MG63 (cell line): ENCODE measurements at regions not wholly inside any gene's neighbourhood (a gene's known extent, or its start where the extent isn't known, plus 50 kb on each side); places are given as distances from the start of the nearest gene placed in this dataset.
"Not testable (repeated sequence)": the region's sequence is repeated elsewhere in the genome, so short reads cannot be mapped to it uniquely, and the experiment has no call there.

Source experiments
- DNase-seq: peaks from one replicate; pipeline ENCODE4 v3.0.0-alpha.2; 2020
- H3K27me3 ChIP-seq: fragments of 250-450 bp; sonication (Bioruptor Pico); 2 replicates; pipeline ENCODE4 v1.5.1; 2020; ENCODE audit warnings: mild to moderate bottlenecking, moderate library complexity
- H3K36me3 ChIP-seq: fragments of 250-450 bp; sonication (Bioruptor Pico); 2 replicates; pipeline ENCODE4 v1.5.1; 2020; ENCODE audit warnings: mild to moderate bottlenecking, moderate library complexity
- H3K4me3 ChIP-seq: fragments of 250-450 bp; sonication (Bioruptor Pico); 2 replicates; pipeline ENCODE4 v1.5.1; 2020; ENCODE audit warnings: mild to moderate bottlenecking, moderate library complexity
- H3K9me3 ChIP-seq: fragments of 250-450 bp; sonication (Bioruptor Pico); 2 replicates; pipeline ENCODE4 v1.5.1; 2020; ENCODE audit warnings: mild to moderate bottlenecking, moderate library complexity

GRCh38 chr4:107562316-107562715 is 157.7 kb downstream of the PAPSS1 start:
- Histone ChIP-seq H3K9me3 (no peaks in the 10 kb centered on the region), H3K4me3 (no peak overlapping the region), H3K27me3 (no peaks in the 10 kb centered on the region), H3K36me3 (no peaks in the 10 kb centered on the region)
- DNase-seq, result no peak

DNA sequence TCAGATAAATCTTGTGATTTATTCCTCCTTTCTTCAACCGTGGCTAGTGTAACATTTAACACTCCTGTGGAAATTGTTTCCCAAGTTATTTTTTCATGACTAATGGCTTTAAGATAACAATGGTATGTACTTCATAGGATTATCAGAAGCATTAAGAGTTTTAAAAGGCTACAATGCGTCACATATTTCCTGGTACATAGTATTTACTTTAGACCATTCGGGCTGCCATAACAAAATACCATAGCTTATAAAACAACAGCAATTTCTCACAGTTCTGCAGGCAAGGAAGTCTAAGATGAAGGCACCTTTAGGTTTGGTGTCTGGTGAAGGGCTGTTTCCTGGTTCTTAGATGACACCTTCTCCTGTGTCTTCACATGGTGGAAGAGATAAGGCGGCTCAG is 158.6 kb downstream of the PAPSS1 start:
- DNase-seq, result no peak
- Histone ChIP-seq H3K9me3 (no peaks in the 10 kb centered on the region), H3K4me3 (no peak overlapping the region), H3K27me3 (no peaks in the 10 kb centered on the region), H3K36me3 (no peaks in the 10 kb centered on the region)

- no peaks in the 10 kb centered on the region for H3K27me3 ChIP-seq
- DNase-seq, result no peak
Measured at GRCh38 chr4:107559653-107560052, 160.4 kb downstream of the PAPSS1 start.

DNA sequence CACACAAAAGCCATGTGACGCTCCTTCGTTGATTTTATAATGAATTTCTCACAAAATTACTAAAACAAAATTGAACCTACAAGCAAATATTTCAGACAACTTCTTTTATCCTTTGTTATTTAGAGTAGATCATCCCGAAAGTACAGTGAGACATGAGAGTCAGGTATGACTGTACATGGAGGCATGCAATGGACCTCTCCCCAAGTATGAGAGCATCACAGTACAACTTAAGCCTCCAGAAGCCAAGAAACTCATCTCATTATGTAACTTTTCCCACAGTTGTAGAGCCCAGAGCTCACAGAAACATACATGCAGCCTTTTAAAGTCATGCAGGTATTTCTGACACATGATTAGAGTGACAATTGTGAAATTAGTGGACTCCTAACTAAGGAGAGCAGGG is 167.7 kb downstream of the PAPSS1 start:
- H3K36me3 ChIP-seq, result no peaks in the 10 kb centered on the region
- DNase-seq, result no peak
- H3K9me3 ChIP-seq, result no peaks in the 10 kb centered on the region
- no peaks in the 10 kb centered on the region for H3K27me3 ChIP-seq
- no peak overlapping the region for H3K4me3 ChIP-seq

More at GRCh38 chr4:107559653-107560052, 160.4 kb downstream of the PAPSS1 start:
- H3K36me3 ChIP-seq, result no peaks in the 10 kb centered on the region
- H3K4me3 ChIP-seq, result no peak overlapping the region
- H3K9me3 ChIP-seq, result no peaks in the 10 kb centered on the region

- no peaks in the 10 kb centered on the region for H3K36me3 ChIP-seq
- H3K4me3 ChIP-seq, result no peak overlapping the region
- no peaks in the 10 kb centered on the region for H3K9me3 ChIP-seq
- no peak for DNase-seq
- H3K27me3 ChIP-seq, result no peaks in the 10 kb centered on the region
Measured at GRCh38 chr4:107548211-107548905, 171.7 kb downstream of the PAPSS1 start.

GRCh38 chr4:107546638-107547037 is 173.4 kb downstream of the PAPSS1 start:
- no peaks in the 10 kb centered on the region for H3K27me3 ChIP-seq
- no peak overlapping the region for H3K4me3 ChIP-seq
- no peak for DNase-seq
- H3K9me3 ChIP-seq, result no peaks in the 10 kb centered on the region
- no peaks in the 10 kb centered on the region for H3K36me3 ChIP-seq

DNA sequence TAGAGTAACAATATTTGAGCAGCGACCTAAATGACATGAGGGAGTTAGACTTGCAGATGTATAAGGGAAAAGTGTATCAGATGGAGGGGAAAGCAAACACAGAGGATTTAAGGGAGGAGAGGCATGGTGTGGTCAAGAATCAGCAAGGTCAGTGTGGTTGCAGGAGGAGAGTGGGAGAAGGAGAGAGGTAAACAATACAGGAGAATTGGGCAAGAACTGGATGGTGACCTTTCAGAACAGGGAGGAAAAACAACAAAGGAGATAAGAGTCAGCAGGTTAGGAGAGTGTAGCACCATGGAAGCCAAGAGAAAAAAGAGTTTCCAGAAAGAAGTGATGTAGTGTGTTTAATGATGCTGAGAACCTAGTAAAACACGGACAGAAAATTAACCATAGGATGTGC is 178.5 kb downstream of the PAPSS1 start:
- no peak for DNase-seq
- H3K4me3 ChIP-seq, result no peak overlapping the region
- H3K36me3 ChIP-seq, result no peaks in the 10 kb centered on the region
- no peaks in the 10 kb centered on the region for H3K27me3 ChIP-seq
- no peaks in the 10 kb centered on the region for H3K9me3 ChIP-seq

- no peak for DNase-seq
- Histone ChIP-seq H3K27me3 (no peaks in the 10 kb centered on the region), H3K9me3 (no peaks in the 10 kb centered on the region), H3K36me3 (no peaks in the 10 kb centered on the region), H3K4me3 (no peak overlapping the region)
Measured at GRCh38 chr4:107531927-107532326, 188.1 kb downstream of the PAPSS1 start.

DNA sequence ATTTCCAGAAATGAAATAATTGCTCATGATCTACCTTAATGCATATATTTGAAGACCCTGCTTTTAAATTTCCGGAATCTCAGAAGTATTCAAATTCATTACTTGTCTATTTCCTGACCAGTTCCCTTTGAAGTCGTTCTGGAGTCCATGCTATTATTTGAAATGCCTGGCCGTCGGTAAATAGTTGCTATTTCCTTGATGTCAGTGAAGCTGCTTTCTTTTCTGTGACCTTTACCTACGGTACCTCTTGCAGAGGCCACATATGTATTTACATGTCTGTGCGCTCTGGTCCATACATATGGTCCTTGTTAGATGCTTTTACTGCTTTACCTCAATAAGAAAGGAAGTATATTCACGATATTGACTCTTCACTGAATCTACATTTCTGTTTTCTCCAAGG is 199.7 kb downstream of the PAPSS1 start:
- no peak for DNase-seq
- Histone ChIP-seq H3K36me3 (no peaks in the 10 kb centered on the region), H3K27me3 (no peaks in the 10 kb centered on the region), H3K4me3 (no peak overlapping the region), H3K9me3 (no peaks in the 10 kb centered on the region)

GRCh38 chr4:107519053-107519452 is 201.0 kb downstream of the PAPSS1 start:
- H3K9me3 ChIP-seq, result no peaks in the 10 kb centered on the region
- peak; percentile 0 for DNase-seq
- no peak overlapping the region for H3K4me3 ChIP-seq
- no peaks in the 10 kb centered on the region for H3K36me3 ChIP-seq
- H3K27me3 ChIP-seq, result no peaks in the 10 kb centered on the region

DNA sequence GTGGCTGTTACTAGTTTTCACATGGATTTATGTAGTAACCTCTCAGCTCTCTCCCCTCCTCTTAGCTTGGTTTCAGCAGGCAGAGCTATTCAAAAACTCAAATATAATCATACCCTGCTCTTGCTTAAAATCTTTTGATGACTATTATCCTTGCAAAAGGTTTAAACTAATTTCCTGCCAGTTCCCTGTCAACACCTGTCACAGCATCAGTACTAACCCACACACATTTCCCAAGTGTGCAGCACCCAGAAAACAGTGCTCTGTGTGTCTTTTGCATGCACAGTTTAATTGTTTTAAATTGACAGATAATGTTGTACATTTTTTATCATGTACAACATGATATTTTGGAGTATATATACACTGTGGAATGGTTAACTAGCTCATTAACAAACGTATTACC is 202.0 kb downstream of the PAPSS1 start:
- Histone ChIP-seq H3K36me3 (no peaks in the 10 kb centered on the region), H3K9me3 (no peaks in the 10 kb centered on the region), H3K27me3 (no peaks in the 10 kb centered on the region), H3K4me3 (no peak overlapping the region)
- DNase-seq, result no peak

DNA sequence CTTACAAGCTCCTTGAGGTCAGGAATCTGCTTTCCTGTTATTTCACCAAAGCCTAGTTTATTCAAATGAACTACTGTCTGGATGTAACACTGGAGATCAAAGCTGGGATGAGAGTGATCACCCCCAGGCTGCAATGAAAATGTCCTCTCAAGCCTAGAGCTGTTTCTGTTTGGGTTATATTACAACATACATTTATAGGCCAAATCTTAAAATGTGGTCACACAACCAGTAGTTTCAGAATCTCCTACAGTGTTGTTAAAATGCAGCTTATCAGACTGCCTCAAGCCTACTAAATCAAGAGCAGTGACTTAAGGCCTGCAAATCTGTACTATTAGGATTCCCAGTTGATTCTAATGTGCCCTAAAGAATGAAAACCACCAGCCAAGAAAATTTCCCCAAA is 207.5 kb downstream of the PAPSS1 start:
- no peaks in the 10 kb centered on the region for H3K27me3 ChIP-seq
- H3K4me3 ChIP-seq, result no peak overlapping the region
- no peaks in the 10 kb centered on the region for H3K36me3 ChIP-seq
- H3K9me3 ChIP-seq, result no peaks in the 10 kb centered on the region
- no peak for DNase-seq

DNA sequence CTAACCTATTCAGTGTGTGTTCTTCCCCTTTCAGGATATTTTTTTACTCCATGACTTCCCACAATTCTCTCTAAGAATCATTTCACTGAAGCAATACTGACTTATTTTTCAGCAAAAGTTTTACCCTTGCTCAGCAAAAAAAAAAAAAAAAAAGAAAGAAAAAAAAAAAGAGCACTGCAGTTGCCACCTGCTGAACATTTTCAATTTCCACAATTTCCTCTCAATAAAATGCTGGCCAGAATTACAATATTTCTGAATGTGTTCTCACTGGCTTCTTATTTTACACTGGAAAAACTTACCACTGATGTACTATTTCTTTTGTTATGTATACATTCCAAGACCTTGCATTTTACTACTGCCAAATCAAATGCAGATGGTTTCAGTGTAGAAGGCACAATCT is 210.4 kb downstream of the PAPSS1 start:
- Histone ChIP-seq H3K27me3 (no peaks in the 10 kb centered on the region), H3K36me3 (no peaks in the 10 kb centered on the region), H3K9me3 (no peaks in the 10 kb centered on the region), H3K4me3 (no peak overlapping the region)
- no peak for DNase-seq

GRCh38 chr4:107500551-107500950 is 219.5 kb downstream of the PAPSS1 start:
- Histone ChIP-seq H3K4me3 (no peak overlapping the region), H3K27me3 (no peaks in the 10 kb centered on the region), H3K9me3 (no peaks in the 10 kb centered on the region), H3K36me3 (no peaks in the 10 kb centered on the region)
- no peak for DNase-seq

GRCh38 chr4:107497054-107497453 is 223.0 kb downstream of the PAPSS1 start:
- H3K27me3 ChIP-seq, result no peaks in the 10 kb centered on the region
- no peak overlapping the region for H3K4me3 ChIP-seq
- no peaks in the 10 kb centered on the region for H3K9me3 ChIP-seq
- DNase-seq, result no peak
- no peaks in the 10 kb centered on the region for H3K36me3 ChIP-seq

DNA sequence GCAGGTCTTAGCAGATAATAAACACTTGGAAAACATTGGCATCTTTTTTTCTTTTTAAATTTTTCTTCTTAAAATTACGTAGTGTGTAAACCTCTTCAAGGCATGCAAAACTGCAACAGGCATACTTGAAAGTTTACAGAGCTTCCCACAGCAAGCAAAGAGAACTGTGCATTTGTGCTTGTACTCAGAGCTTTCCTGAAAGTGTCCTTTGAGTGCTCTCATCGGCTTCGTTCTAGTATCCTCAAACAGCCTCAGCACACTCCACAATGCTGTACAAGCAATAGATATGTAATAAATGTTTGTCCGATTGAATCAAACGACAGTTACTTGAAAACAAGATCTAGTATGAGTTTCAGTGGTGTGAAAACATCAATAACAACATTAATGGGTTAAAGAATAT is 227.5 kb downstream of the PAPSS1 start:
- H3K9me3 ChIP-seq, result no peaks in the 10 kb centered on the region
- no peak for DNase-seq
- no peaks in the 10 kb centered on the region for H3K36me3 ChIP-seq
- H3K27me3 ChIP-seq, result no peaks in the 10 kb centered on the region
- H3K4me3 ChIP-seq, result no peak overlapping the region

DNA sequence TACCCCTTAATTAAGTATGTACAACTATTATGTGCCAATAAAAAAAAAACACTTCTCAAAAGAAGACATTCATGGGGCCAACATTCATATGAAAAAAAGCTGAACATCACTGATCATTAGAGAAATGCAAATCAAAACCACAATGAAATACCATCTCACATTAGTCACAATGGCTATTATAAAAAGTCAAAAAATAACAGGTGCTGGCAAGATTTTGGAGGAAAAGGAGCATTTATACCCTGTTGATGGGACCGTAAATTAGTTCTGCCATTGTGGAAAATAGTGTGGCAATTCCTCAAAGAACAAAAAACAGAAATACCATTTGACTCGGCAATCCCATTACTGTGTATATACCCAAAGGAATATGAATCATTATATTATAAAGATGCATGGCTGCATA is 229.9 kb downstream of the PAPSS1 start:
- no peak overlapping the region for H3K4me3 ChIP-seq
- DNase-seq, result no peak
- no peaks in the 10 kb centered on the region for H3K27me3 ChIP-seq
- no peaks in the 10 kb centered on the region for H3K9me3 ChIP-seq
- H3K36me3 ChIP-seq, result no peaks in the 10 kb centered on the region

- not testable (repeated sequence) for DNase-seq, H3K27me3 ChIP-seq, H3K36me3 ChIP-seq, H3K4me3 ChIP-seq, H3K9me3 ChIP-seq
Measured at GRCh38 chr4:107483621-107484020, 236.4 kb downstream of the PAPSS1 start.

DNA sequence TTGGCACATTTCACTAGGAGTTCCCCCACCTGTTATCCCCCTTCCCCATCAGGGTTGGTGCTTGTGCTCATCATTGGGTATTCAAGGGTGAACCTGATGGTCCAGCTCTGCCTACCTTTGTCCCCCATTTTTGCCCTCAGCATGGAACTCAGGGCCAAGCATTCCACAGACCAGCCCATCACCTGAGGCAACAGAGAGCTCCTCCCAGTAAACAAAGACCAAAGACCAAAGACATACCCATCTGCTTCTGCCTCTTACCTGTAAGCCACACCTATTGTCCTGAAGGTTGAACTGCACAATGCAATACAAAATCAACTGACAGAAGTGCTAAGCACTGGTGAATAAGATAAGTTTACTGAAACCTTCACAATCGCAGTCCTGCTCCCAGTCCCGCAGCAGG is 237.5 kb downstream of the PAPSS1 start:
- Histone ChIP-seq H3K27me3 (no peaks in the 10 kb centered on the region), H3K36me3 (no peaks in the 10 kb centered on the region), H3K9me3 (no peaks in the 10 kb centered on the region), H3K4me3 (no peak overlapping the region)
- DNase-seq, result no peak
